Transverse colon (tissue), 4 donors: ENCODE measurements at regions not wholly inside any gene's neighbourhood (a gene's known extent, or its start where the extent isn't known, plus 50 kb on each side); places are given as distances from the start of the nearest gene placed in this dataset.
"Not testable (repeated sequence)": the region's sequence is repeated elsewhere in the genome, so short reads cannot be mapped to it uniquely, and the experiment has no call there.

Experiments
- DNase-seq: peaks from one replicate; pipeline ENCODE4 v3.0.0-alpha.2; 2019
- H3K27ac ChIP-seq, 4 donors: fragments of 200-600 bp; sonication (generic); 2 replicates each; pipeline ENCODE4 v1.5.1; 2016 to 2018; ENCODE audit warnings: inconsistent platforms in 4 of 4
- H3K27me3 ChIP-seq: fragments of 200-600 bp; sonication (generic); 2 replicates; pipeline ENCODE4 v1.5.1; 2017; ENCODE audit warnings: inconsistent platforms
- H3K36me3 ChIP-seq, 4 donors: fragments of 200-600 bp; sonication (generic); 2 replicates each; pipeline ENCODE4 v1.5.1; 2017 to 2019; ENCODE audit warnings: inconsistent platforms in 4 of 4
- H3K4me1 ChIP-seq, 4 donors: fragments of 200-600 bp; sonication (generic); 2 replicates each; pipeline ENCODE4 v1.5.1; 2017 to 2020; ENCODE audit warnings: inconsistent platforms in 4 of 4
- H3K4me3 ChIP-seq, 4 donors: fragments of 200-600 bp; sonication (generic); 1 replicate in 1 of 4; 2 replicates in 3 of 4; pipeline versions ENCODE4 v1.5.1 to v1.6.1; 2017 to 2019; ENCODE audit warnings: inconsistent platforms in 4 of 4
- H3K9me3 ChIP-seq, 2 donors: fragments of 200-600 bp; sonication (generic); 2 replicates each; pipeline ENCODE4 v1.5.1; 2017 to 2019; ENCODE audit warnings: inconsistent platforms in 2 of 2
- CTCF ChIP-seq, 5 experiments: fragments of 200-600 bp in 3 of 5; fragments of 450-650 bp in 2 of 5; sonication (generic) in 3 of 5; IDR thresholded peaks; 1 replicate in 2 of 5; 2 replicates in 3 of 5; pipeline ENCODE4 v1.5.1; 2016 to 2017; ENCODE audit warnings: antibody characterized with exemption in 5 of 5, inconsistent platforms in 3 of 5, mild to moderate bottlenecking in 2 of 5, moderate library complexity in 1 of 5
- EP300 ChIP-seq: sonication (generic); formaldehyde crosslinking; IDR thresholded peaks from one replicate; pipeline ENCODE4 v1.6.1; 2017; ENCODE audit warnings: antibody characterized with exemption, low read depth
- POLR2A ChIP-seq: fragments of 450-650 bp; IDR thresholded peaks from one replicate; pipeline ENCODE4 v1.6.1; 2016; ENCODE audit warnings: antibody characterized with exemption, mild to moderate bottlenecking, moderate library complexity
- POLR2AphosphoS5 ChIP-seq, 3 donors: sonication (generic); formaldehyde crosslinking; IDR thresholded peaks; one replicate each; pipeline ENCODE4 v1.6.1; 2016; ENCODE audit warnings: antibody characterized with exemption in 3 of 3
- WGBS, 2 donors: methylation state at CpG; one replicate each; pipeline ENCODE4 v1.1.5; 2018; ENCODE audit warnings: low coverage in 1 of 2; 5-methylcytosine and 5-hydroxymethylcytosine counted together
- in situ Hi-C, 4 donors: fragments of 200-750 bp; cut with MboI; loops; one replicate each; pipeline versions ENCODE4 v1.15.0 to v1.15.1; 2017; ENCODE audit warnings: low sequenced_read_pairs in 3 of 4, low pct_ligation_motif_present in 1 of 4, low pct_unique_long_range_greater_than_20kb in 1 of 4
- intact Hi-C: fragments of 100-400 bp; cut with DNase I; formaldehyde crosslinking; loops from one replicate; pipeline ENCODE4 v1.15.1; 2023; ENCODE audit warnings: low total_unique reads

- intact Hi-C loops (no loop called here), in situ Hi-C loops (no loop called here)
- Histone ChIP-seq H3K4me3 (no peak overlapping the region), H3K27ac (no peak overlapping the region), H3K27me3 (no peaks in the 10 kb centered on the region), H3K36me3 (no peaks in the 10 kb centered on the region), H3K9me3 (peaks cover 0 to 3% of the 10 kb centered on the region in 2 donors), H3K4me1 (no peaks in the 10 kb centered on the region)
- TF ChIP-seq EP300 (no peak), CTCF (IDR thresholded peaks at IDR 0.05) (no peak), POLR2A (no peak), POLR2AphosphoS5 (IDR thresholded peaks at IDR 0.05) (no peak)
- 79 to 85% methylated on average over 3 of the region's 3 CpGs for WGBS, 2 donors
- DNase-seq: no peak
Measured at GRCh38 chr18:4721545-4721944, 266.4 kb upstream of the DLGAP1 start.

- Histone ChIP-seq H3K27me3 (no peaks in the 10 kb centered on the region), H3K4me3 (no peak overlapping the region), H3K4me1 (no peaks in the 10 kb centered on the region), H3K9me3 (no peaks in the 10 kb centered on the region), H3K36me3 (no peaks in the 10 kb centered on the region), H3K27ac (no peak overlapping the region)
- intact Hi-C loops (no loop called here), in situ Hi-C loops (no loop called here)
- DNase-seq: no peak
- WGBS, 2 donors: 42 to 51% methylated on average over 2 of the region's 2 CpGs
- TF ChIP-seq POLR2A (no peak), EP300 (no peak), CTCF (IDR thresholded peaks at IDR 0.05) (no peak), POLR2AphosphoS5 (IDR thresholded peaks at IDR 0.05) (no peak)
Measured at GRCh38 chr18:4720518-4720917, 265.4 kb upstream of the DLGAP1 start.

- Histone ChIP-seq H3K4me1 (no peaks in the 10 kb centered on the region), H3K27me3 (no peaks in the 10 kb centered on the region), H3K27ac (no peak overlapping the region), H3K36me3 (no peaks in the 10 kb centered on the region), H3K9me3 (no peaks in the 10 kb centered on the region), H3K4me3 (no peak overlapping the region)
- in situ Hi-C loops: no loop called here
- intact Hi-C loops: no loop called here
- WGBS, 2 donors: 56 to 67% methylated on average over 1 of the region's 1 CpG
- no peak for TF ChIP-seq POLR2A
- TF ChIP-seq POLR2AphosphoS5 (IDR thresholded peaks at IDR 0.05): no peak
- DNase-seq: no peak
Measured at GRCh38 chr18:4705894-4706293, 250.8 kb upstream of the DLGAP1 start.

- no peaks in the 10 kb centered on the region for H3K27me3 ChIP-seq
- no peaks in the 10 kb centered on the region for H3K36me3 ChIP-seq
- 16 to 57% methylated on average over 1 to 3 of the region's 3 CpGs for WGBS, 2 donors
- no peak overlapping the region for H3K4me3 ChIP-seq
- no peaks in the 10 kb centered on the region for H3K9me3 ChIP-seq
- no peak for TF ChIP-seq CTCF (IDR thresholded peaks at IDR 0.05)
- no peak for TF ChIP-seq POLR2A
- TF ChIP-seq POLR2AphosphoS5 (IDR thresholded peaks at IDR 0.05): no peak
- TF ChIP-seq EP300: no peak
- no peaks in the 10 kb centered on the region for H3K4me1 ChIP-seq
- no peak for DNase-seq
- H3K27ac ChIP-seq: no peak overlapping the region
- intact Hi-C loops: no loop called here
- in situ Hi-C loops: no loop called here
Measured at GRCh38 chr18:4704781-4705180, 249.7 kb upstream of the DLGAP1 start.

- no peak for TF ChIP-seq EP300
- TF ChIP-seq CTCF (IDR thresholded peaks at IDR 0.05): no peak
- no peak for TF ChIP-seq POLR2AphosphoS5 (IDR thresholded peaks at IDR 0.05)
- no peak for TF ChIP-seq POLR2A
- H3K9me3 ChIP-seq: peaks cover 0 to 4% of the 10 kb centered on the region in 2 donors
- DNase-seq: no peak
- H3K4me3 ChIP-seq: no peak overlapping the region
- H3K4me1 ChIP-seq: no peaks in the 10 kb centered on the region
- H3K36me3 ChIP-seq: no peaks in the 10 kb centered on the region
- no peaks in the 10 kb centered on the region for H3K27me3 ChIP-seq
- 89% methylated on average over 17 of the region's 17 CpGs; no CpG with 5 or more reads in 1 of the 2 donors for WGBS, 2 donors
- H3K27ac ChIP-seq: no peak overlapping the region
- in situ Hi-C loops: no loop called here
- intact Hi-C loops: no loop called here
Measured at GRCh38 chr18:4691836-4692235, 236.7 kb upstream of the DLGAP1 start.

- H3K27ac ChIP-seq, DNase-seq, in situ Hi-C loops, H3K27me3 ChIP-seq, H3K9me3 ChIP-seq, H3K36me3 ChIP-seq, H3K4me1 ChIP-seq, intact Hi-C loops, H3K4me3 ChIP-seq: not testable (repeated sequence)
- 93% methylated on average over 5 of the region's 5 CpGs; no CpG with 5 or more reads in 1 of the 2 donors for WGBS, 2 donors
Measured at GRCh38 chr18:4678685-4679084, 223.6 kb upstream of the DLGAP1 start.
